Tibial artery (tissue), 4 donors: ENCODE measurements at regions not wholly inside any gene's neighbourhood (a gene's known extent, or its start where the extent isn't known, plus 50 kb on each side); places are given as distances from the start of the nearest gene placed in this dataset.

Experiments
- DNase-seq, 2 donors: peaks; one replicate each; pipeline ENCODE4 v3.0.0-alpha.2; 2019
- H3K27ac ChIP-seq, 2 donors: fragments of 200-600 bp; sonication (generic) in 1 of 2; 1 replicate in 1 of 2; 2 replicates in 1 of 2; pipeline ENCODE4 v1.5.1; 2018 to 2019; ENCODE audit warnings: mild to moderate bottlenecking in 1 of 2
- H3K27me3 ChIP-seq, 2 donors: fragments of 200-600 bp; sonication (generic) in 1 of 2; one replicate each; pipeline versions ENCODE4 v1.5.1 to v1.6.0; 2016 to 2019
- H3K36me3 ChIP-seq, 3 donors: fragments of 200-600 bp; sonication (generic) in 2 of 3; one replicate each; pipeline ENCODE4 v1.5.1; 2016 to 2019; ENCODE audit warnings: mild to moderate bottlenecking in 2 of 3
- H3K4me1 ChIP-seq, 4 donors: fragments of 200-600 bp; sonication (generic) in 2 of 4; 1 replicate in 3 of 4; 2 replicates in 1 of 4; pipeline ENCODE4 v1.5.1; 2016 to 2019
- H3K4me3 ChIP-seq, 2 donors: fragments of 200-600 bp; sonication (generic) in 1 of 2; 1 replicate in 1 of 2; 2 replicates in 1 of 2; pipeline ENCODE4 v1.5.1; 2018 to 2019; ENCODE audit warnings: mild to moderate bottlenecking in 2 of 2
- H3K9me3 ChIP-seq, 3 donors: fragments of 200-600 bp; sonication (generic) in 1 of 3; one replicate each; pipeline ENCODE4 v1.5.1; 2016 to 2019
- intact Hi-C: fragments of 100-400 bp; cut with DNase I; formaldehyde crosslinking; loops from one replicate; pipeline ENCODE4 v1.15.0; 2023; ENCODE audit warnings: low total_unique reads
- TF ChIP-seq, protein P1 (sequence below), 2 experiments: fragments of 200-600 bp in 1 of 2; fragments of 450-650 bp in 1 of 2; IDR thresholded peaks; one replicate each; pipeline ENCODE4 v1.5.1; 2017 to 2019; ENCODE audit warnings: antibody characterized with exemption in 2 of 2, mild to moderate bottlenecking in 1 of 2, moderate library complexity in 1 of 2

DNA sequence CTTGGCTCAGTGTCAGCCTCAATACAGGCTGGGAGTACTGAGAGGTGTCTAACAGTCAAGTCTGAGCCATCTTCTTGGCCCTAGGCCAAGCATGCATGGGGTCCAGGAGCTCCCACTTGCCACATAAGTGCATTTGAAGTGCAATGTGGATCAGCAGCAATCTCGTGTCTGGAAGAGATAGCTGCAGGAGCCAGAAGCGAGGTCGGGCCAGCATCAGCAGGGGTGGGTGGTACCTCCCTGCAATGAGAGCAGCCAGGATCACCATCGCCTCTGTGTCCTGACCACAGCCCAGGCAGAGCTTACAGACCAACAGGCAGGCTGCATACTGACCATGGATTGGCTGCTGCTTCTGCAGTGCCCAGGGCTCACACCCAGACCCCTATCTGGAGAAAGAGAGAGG, 83.0 kb upstream of the CXCL12 start:
- TF ChIP-seq, protein P1, sequence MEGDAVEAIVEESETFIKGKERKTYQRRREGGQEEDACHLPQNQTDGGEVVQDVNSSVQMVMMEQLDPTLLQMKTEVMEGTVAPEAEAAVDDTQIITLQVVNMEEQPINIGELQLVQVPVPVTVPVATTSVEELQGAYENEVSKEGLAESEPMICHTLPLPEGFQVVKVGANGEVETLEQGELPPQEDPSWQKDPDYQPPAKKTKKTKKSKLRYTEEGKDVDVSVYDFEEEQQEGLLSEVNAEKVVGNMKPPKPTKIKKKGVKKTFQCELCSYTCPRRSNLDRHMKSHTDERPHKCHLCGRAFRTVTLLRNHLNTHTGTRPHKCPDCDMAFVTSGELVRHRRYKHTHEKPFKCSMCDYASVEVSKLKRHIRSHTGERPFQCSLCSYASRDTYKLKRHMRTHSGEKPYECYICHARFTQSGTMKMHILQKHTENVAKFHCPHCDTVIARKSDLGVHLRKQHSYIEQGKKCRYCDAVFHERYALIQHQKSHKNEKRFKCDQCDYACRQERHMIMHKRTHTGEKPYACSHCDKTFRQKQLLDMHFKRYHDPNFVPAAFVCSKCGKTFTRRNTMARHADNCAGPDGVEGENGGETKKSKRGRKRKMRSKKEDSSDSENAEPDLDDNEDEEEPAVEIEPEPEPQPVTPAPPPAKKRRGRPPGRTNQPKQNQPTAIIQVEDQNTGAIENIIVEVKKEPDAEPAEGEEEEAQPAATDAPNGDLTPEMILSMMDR (IDR thresholded peaks at IDR 0.05): no peak
- Histone ChIP-seq H3K36me3 (no peaks in the 10 kb centered on the region), H3K4me3 (no peak overlapping the region), H3K4me1 (no peaks in the 10 kb centered on the region), H3K27ac (no peak overlapping the region), H3K9me3 (no peaks in the 10 kb centered on the region), H3K27me3 (peaks cover 0 to 3% of the 10 kb centered on the region in 2 donors)
- intact Hi-C loops: no loop called here
- no peak for DNase-seq

DNA sequence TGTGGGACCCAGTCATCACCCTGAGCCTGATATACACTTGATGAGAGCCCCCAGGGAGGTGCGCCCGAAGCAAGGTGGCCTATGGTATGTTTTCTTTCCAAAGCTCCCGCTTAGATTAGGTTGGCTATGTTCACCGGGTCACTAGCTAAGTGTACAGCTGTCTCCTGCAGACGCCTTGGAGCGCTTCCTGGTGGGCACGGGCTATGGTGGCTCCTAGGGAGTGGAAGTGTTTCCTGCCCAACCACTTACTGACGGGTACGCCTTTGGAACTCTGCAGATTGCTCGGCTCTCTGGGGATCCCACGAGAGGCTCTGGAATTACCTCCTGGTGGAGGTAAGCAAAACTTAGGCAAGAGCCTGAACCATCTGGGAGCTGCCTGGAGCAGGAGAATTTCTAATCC, 83.6 kb upstream of the CXCL12 start:
- H3K36me3 ChIP-seq: no peaks in the 10 kb centered on the region
- DNase-seq: no peak
- intact Hi-C loops: no loop called here
- H3K4me3 ChIP-seq: no peak overlapping the region
- TF ChIP-seq, protein P1 (IDR thresholded peaks at IDR 0.05): no peak
- H3K4me1 ChIP-seq: no peaks in the 10 kb centered on the region
- H3K27me3 ChIP-seq: peaks cover 0 to 3% of the 10 kb centered on the region in 2 donors
- no peak overlapping the region for H3K27ac ChIP-seq
- no peaks in the 10 kb centered on the region for H3K9me3 ChIP-seq

DNA sequence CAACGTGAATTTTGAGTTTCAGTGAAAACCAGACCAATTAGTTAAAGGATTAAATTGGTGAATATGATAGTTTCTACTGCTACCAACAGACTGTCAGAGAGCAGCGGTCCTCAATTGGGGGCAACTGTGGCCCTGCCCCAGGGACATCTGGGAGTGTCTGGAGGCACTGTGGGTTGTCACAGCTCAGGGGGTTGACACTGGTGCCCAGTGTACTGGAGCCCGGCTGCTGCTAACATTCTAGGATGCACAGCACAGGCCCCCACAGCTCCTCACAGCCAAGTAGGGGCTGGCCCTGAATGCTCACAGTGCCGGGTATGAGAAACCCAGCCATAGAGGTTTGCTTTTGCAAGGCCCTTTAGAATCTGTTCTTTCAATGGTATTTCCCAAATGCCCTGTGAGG, 84.1 kb upstream of the CXCL12 start:
- Histone ChIP-seq H3K4me1 (no peaks in the 10 kb centered on the region), H3K9me3 (no peaks in the 10 kb centered on the region), H3K4me3 (no peak overlapping the region), H3K27ac (no peak overlapping the region), H3K36me3 (no peaks in the 10 kb centered on the region), H3K27me3 (peaks cover 0 to 3% of the 10 kb centered on the region in 2 donors)
- DNase-seq: no peak
- TF ChIP-seq, protein P1 (IDR thresholded peaks at IDR 0.05): no peak
- intact Hi-C loops: no loop called here

DNA sequence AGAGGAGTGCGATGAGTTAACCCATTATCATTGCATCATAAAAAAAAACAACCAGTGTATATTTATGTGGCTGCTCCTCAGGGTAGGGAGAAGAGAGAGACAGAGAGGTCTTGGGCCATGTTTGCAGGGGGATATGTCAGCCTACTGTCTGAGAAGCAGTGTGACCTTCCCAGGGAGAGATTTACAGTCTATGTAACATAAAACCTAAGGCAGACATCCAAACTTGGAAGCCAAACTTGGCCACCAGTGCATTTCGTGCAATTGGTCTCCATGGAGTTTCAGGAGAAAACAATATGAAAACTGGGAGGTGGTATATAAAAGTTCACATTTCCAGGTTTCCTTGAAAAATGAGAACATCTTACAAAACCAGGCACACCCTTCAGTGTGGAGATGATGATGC, 85.9 kb upstream of the CXCL12 start:
- Histone ChIP-seq H3K9me3 (no peaks in the 10 kb centered on the region), H3K27ac (no peak overlapping the region), H3K36me3 (no peaks in the 10 kb centered on the region), H3K4me1 (no peaks in the 10 kb centered on the region), H3K27me3 (peaks cover 0 to 3% of the 10 kb centered on the region in 2 donors), H3K4me3 (no peak overlapping the region)
- intact Hi-C loops: no loop called here
- TF ChIP-seq, protein P1 (IDR thresholded peaks at IDR 0.05): no peak
- no peak for DNase-seq

DNA sequence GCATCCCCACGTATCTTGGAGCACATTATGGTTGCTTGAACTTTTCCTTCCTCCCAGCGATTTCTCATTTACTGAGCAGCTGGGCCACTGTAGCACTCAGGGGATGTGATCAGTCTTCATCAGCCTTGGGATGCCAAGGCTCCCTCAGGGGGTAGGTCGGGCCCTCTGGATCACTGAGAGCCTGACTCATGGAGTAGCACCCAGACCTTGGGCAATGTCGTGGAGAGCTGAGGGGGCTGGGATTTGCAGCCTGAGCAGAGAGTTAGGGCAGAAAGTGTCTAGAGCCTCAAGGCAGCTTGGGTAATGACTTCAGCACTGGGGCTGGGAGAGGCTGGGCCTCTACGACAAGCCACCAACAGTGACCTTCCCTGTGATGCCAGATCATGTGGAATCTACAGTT, 86.5 kb upstream of the CXCL12 start:
- no peak for DNase-seq
- Histone ChIP-seq H3K4me3 (no peak overlapping the region), H3K27ac (no peak overlapping the region), H3K9me3 (no peaks in the 10 kb centered on the region), H3K36me3 (no peaks in the 10 kb centered on the region), H3K4me1 (peaks cover 0 to 2% (median under 1%) of the 10 kb centered on the region in 4 donors), H3K27me3 (peaks cover 0 to 3% of the 10 kb centered on the region in 2 donors)
- TF ChIP-seq, protein P1 (IDR thresholded peaks at IDR 0.05): no peak
- intact Hi-C loops: no loop called here

GRCh38 chr10:44473146-44473545, 88.2 kb upstream of the CXCL12 start:
- Histone ChIP-seq H3K9me3 (no peaks in the 10 kb centered on the region), H3K36me3 (no peaks in the 10 kb centered on the region), H3K27me3 (no peaks in the 10 kb centered on the region), H3K27ac (no peak overlapping the region), H3K4me1 (peaks cover 0 to 19% (median 5%) of the 10 kb centered on the region in 4 donors), H3K4me3 (no peak overlapping the region)
- no peak for DNase-seq
- intact Hi-C loops: no loop called here
- TF ChIP-seq, protein P1 (IDR thresholded peaks at IDR 0.05): no peak
